Embryonic facial prominence (tissue), 1 donor: ENCODE measurements at regions not wholly inside any gene's neighbourhood (a gene's known extent, or its start where the extent isn't known, plus 50 kb on each side); places are given as distances from the start of the nearest gene placed in this dataset.

ENCODE experiments used
- DNase-seq: peaks from one replicate; pipeline ENCODE4 v3.0.0-alpha.2; 2016; ENCODE audit errors: extremely low spot score

GRCh38 chr12:125271892-125272291, 206.7 kb downstream of the AACS start:
- no peak for DNase-seq

- DNase-seq, result no peak
Observed at GRCh38 chr12:125272383-125272933, 207.2 kb downstream of the AACS start.

GRCh38 chr12:125276567-125276966, 211.3 kb downstream of the AACS start:
- DNase-seq, result no peak

- no peak for DNase-seq
Observed at GRCh38 chr12:125280482-125281377, 215.5 kb downstream of the AACS start.

GRCh38 chr12:125282921-125283320, 217.7 kb downstream of the AACS start:
- no peak for DNase-seq

- DNase-seq, result no peak
Observed at GRCh38 chr12:125283521-125283920, 218.3 kb downstream of the AACS start.

GRCh38 chr12:125284087-125284486, 218.9 kb downstream of the AACS start:
- no peak for DNase-seq

- no peak for DNase-seq
Observed at GRCh38 chr12:125284945-125285685, 219.9 kb downstream of the AACS start.

GRCh38 chr12:125286005-125286727, 220.9 kb downstream of the AACS start:
- DNase-seq, result no peak

GRCh38 chr12:125287155-125287847, 222.1 kb downstream of the AACS start:
- DNase-seq, result no peak

GRCh38 chr12:125288931-125289928, 224.0 kb downstream of the AACS start:
- DNase-seq, result no peak

GRCh38 chr12:125289970-125290369, 224.7 kb downstream of the AACS start:
- no peak for DNase-seq

GRCh38 chr12:125292700-125293099, 227.5 kb downstream of the AACS start:
- DNase-seq, result no peak

GRCh38 chr12:125295550-125295949, 230.3 kb downstream of the AACS start:
- no peak for DNase-seq

- DNase-seq, result no peak
Observed at GRCh38 chr12:125296701-125297100, 231.5 kb downstream of the AACS start.

- no peak for DNase-seq
Observed at GRCh38 chr12:125299840-125300239, 234.6 kb downstream of the AACS start.

GRCh38 chr12:125300249-125300648, 235.0 kb downstream of the AACS start:
- DNase-seq, result no peak

GRCh38 chr12:125303337-125303736, 238.1 kb downstream of the AACS start:
- no peak for DNase-seq

- DNase-seq, result no peak
Observed at GRCh38 chr12:125304029-125304428, 238.8 kb downstream of the AACS start.

- DNase-seq, result no peak
Observed at GRCh38 chr12:125305231-125305630, 240.0 kb downstream of the AACS start.
